ENCODE measurements at regions not wholly inside any gene's neighbourhood (a gene's known extent, or its start where the extent isn't known, plus 50 kb on each side); places are given as distances from the start of the nearest gene placed in this dataset.

DNA sequence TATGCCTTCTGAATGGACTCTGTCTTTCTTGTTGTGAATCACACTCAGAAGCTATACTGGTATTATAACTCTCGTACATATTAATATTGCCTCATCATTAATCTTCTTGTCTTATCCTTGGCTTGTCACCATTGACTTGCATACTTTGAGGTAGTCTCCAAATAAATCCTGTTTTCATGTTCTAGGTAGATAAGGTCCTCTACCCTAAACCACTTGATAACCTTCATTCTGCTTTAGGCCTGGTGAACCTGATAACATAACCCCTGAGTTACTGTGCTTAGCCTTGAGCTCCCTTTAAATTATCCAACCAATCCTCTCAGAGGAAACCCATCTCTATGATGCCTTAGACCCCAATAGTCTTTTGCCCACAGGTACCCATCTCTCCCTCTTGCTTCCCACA, 1162.3 kb downstream of the SLITRK1 start:
- no peaks in the 10 kb centered on the region for H3K27me3 ChIP-seq (ENCODE audit: control insufficient read depth, insufficient read depth, low read length)
- H3K9ac ChIP-seq, result no peak overlapping the region
- no peak overlapping the region for H2AFZ ChIP-seq
- no peak overlapping the region for H3K4me2 ChIP-seq (ENCODE audit: low read length)
- H3K27ac ChIP-seq, result no peak overlapping the region
- no peaks in the 10 kb centered on the region for H3K36me3 ChIP-seq (ENCODE audit: control insufficient read depth, insufficient read depth, low read length)
- TF ChIP-seq, protein P1, sequence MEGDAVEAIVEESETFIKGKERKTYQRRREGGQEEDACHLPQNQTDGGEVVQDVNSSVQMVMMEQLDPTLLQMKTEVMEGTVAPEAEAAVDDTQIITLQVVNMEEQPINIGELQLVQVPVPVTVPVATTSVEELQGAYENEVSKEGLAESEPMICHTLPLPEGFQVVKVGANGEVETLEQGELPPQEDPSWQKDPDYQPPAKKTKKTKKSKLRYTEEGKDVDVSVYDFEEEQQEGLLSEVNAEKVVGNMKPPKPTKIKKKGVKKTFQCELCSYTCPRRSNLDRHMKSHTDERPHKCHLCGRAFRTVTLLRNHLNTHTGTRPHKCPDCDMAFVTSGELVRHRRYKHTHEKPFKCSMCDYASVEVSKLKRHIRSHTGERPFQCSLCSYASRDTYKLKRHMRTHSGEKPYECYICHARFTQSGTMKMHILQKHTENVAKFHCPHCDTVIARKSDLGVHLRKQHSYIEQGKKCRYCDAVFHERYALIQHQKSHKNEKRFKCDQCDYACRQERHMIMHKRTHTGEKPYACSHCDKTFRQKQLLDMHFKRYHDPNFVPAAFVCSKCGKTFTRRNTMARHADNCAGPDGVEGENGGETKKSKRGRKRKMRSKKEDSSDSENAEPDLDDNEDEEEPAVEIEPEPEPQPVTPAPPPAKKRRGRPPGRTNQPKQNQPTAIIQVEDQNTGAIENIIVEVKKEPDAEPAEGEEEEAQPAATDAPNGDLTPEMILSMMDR (IDR thresholded peaks at IDR 0.05), result no peak
- H3K4me3 ChIP-seq (ENCODE audit: low read depth, low read length), result no peak overlapping the region
- H3K4me1 ChIP-seq, result no peaks in the 10 kb centered on the region
- no peaks in the 10 kb centered on the region for H3K79me2 ChIP-seq
- H3K9me3 ChIP-seq (ENCODE audit: control insufficient read depth, low read length), result no peaks in the 10 kb centered on the region

DNA sequence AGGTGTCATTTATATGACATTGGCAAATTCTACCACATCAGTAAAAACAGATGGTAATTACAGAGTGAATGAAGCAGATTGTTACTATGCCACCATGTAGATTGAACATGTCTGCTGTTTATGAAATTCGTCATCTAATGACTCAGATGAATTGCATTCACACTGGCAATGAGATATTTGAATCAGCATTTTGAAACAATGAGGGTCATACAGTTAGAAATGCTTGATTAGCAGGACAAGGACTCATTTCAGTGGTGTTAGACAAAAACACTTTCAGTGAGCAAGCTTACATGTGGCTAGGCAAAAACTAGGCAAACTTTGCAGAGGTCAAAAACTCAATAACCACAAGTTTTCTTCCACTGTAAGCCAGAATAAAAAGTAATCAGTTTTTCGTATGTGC, 1165.0 kb downstream of the SLITRK1 start:
- no peaks in the 10 kb centered on the region for H3K9me3 ChIP-seq (ENCODE audit: control insufficient read depth, low read length)
- H2AFZ ChIP-seq, result no peak overlapping the region
- H3K79me2 ChIP-seq, result no peaks in the 10 kb centered on the region
- no peaks in the 10 kb centered on the region for H3K27me3 ChIP-seq (ENCODE audit: control insufficient read depth, insufficient read depth, low read length)
- H3K4me1 ChIP-seq, result no peaks in the 10 kb centered on the region
- H3K9ac ChIP-seq, result no peak overlapping the region
- no peaks in the 10 kb centered on the region for H3K36me3 ChIP-seq (ENCODE audit: control insufficient read depth, insufficient read depth, low read length)
- no peak overlapping the region for H3K4me3 ChIP-seq (ENCODE audit: low read depth, low read length)
- TF ChIP-seq, protein P1 (IDR thresholded peaks at IDR 0.05), result no peak
- no peak overlapping the region for H3K4me2 ChIP-seq (ENCODE audit: low read length)
- no peak overlapping the region for H3K27ac ChIP-seq

DNA sequence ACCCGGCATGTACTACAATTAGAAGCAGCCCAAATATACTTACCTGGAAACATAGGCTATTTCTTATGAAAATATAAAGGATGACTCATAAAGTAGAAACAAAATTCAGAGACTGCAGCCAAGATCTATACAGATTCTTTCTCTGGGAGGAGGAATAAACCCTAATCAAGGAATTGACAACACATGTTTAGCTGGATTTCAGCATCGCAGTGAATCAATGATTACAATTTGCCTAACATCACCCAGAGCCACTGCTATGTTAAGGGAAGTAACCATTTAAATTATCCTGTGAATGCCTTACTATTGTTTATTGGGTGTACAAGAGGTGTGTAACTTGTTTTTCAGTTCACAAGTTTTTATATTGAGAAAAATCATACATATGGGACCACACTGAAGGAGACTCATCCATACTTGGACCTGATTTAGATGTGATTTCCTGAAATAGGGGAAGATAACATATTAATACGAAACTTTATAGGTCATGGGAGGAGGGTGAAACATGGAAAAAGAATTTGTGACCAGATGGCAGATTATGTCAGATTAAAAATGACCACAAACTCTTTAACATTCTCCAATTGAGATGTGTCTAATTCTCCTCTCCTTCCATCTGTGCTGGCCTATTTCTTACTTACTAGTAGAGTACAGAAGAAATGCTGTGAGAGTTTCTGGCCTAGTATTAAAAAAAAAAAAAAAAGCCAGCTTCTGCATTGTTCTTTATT, 1168.4 kb downstream of the SLITRK1 start:
- no peaks in the 10 kb centered on the region for H3K4me1 ChIP-seq

DNA sequence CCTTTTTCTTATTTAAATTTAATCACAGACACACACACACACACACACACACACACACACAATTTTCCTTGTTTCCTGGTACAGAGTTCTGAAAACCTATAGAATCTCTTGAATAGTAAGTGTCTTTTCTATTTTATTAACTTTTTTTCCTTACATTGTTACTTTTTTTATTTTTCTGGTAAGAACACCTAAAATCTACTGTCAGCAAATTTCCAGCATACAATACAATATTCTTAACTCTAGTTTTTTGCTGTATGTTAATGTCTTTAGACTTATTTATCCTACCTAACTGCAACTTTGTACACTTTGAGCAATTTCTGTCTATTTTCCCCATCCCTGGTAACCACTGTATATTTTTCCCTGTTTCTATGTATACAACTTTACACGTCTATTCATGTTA, 1179.8 kb downstream of the SLITRK1 start:
- H3K4me1 ChIP-seq, result no peaks in the 10 kb centered on the region
- no peaks in the 10 kb centered on the region for H3K27me3 ChIP-seq (ENCODE audit: control insufficient read depth, insufficient read depth, low read length)
- no peak overlapping the region for H3K9ac ChIP-seq
- TF ChIP-seq, protein P1 (IDR thresholded peaks at IDR 0.05), result no peak
- no peaks in the 10 kb centered on the region for H3K36me3 ChIP-seq (ENCODE audit: control insufficient read depth, insufficient read depth, low read length)
- H3K9me3 ChIP-seq (ENCODE audit: control insufficient read depth, low read length), result no peaks in the 10 kb centered on the region
- H3K79me2 ChIP-seq, result no peaks in the 10 kb centered on the region
- H3K4me2 ChIP-seq (ENCODE audit: low read length), result no peak overlapping the region
- no peak overlapping the region for H2AFZ ChIP-seq
- no peak overlapping the region for H3K27ac ChIP-seq
- no peak overlapping the region for H3K4me3 ChIP-seq (ENCODE audit: low read depth, low read length)

More for the DNA sequence above, 1168.4 kb downstream of the SLITRK1 start:
- Histone ChIP-seq H2AFZ (no peak overlapping the region), H3K9me3 (ENCODE audit: control insufficient read depth, low read length) (no peaks in the 10 kb centered on the region), H3K9ac (no peak overlapping the region), H3K79me2 (no peaks in the 10 kb centered on the region), H3K4me3 (ENCODE audit: low read depth, low read length) (no peak overlapping the region), H3K4me2 (ENCODE audit: low read length) (no peak overlapping the region), H3K27me3 (ENCODE audit: control insufficient read depth, insufficient read depth, low read length) (no peaks in the 10 kb centered on the region), H3K36me3 (ENCODE audit: control insufficient read depth, insufficient read depth, low read length) (no peaks in the 10 kb centered on the region), H3K27ac (no peak overlapping the region)
- TF ChIP-seq, protein P1 (IDR thresholded peaks at IDR 0.05), result no peak

DNA sequence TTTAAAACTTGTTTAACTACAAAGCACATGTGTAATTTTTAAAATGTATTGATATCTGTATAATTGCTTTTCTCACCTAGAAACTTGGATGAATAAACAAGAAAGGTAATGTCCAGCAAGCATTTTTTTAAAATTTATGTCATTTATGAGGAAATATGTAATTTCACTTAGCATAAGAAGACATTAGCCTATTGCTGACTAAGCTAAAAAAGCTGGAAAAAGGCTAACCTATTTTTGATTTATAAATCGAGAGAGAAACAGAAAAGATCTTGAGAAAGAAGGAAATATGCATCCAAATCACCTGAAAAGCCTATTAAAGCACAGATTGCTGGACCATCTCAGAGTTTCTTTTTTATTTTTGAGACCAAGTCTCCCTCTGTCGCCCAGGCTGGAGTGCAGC, 1181.3 kb downstream of the SLITRK1 start:
- Histone ChIP-seq H3K4me2 (ENCODE audit: low read length) (no peak overlapping the region), H3K79me2 (no peaks in the 10 kb centered on the region), H2AFZ (no peak overlapping the region), H3K4me1 (no peaks in the 10 kb centered on the region), H3K36me3 (ENCODE audit: control insufficient read depth, insufficient read depth, low read length) (no peaks in the 10 kb centered on the region), H3K9me3 (ENCODE audit: control insufficient read depth, low read length) (no peaks in the 10 kb centered on the region), H3K27ac (no peak overlapping the region), H3K27me3 (ENCODE audit: control insufficient read depth, insufficient read depth, low read length) (no peaks in the 10 kb centered on the region), H3K9ac (no peak overlapping the region), H3K4me3 (ENCODE audit: low read depth, low read length) (no peak overlapping the region)
- TF ChIP-seq, protein P1 (IDR thresholded peaks at IDR 0.05), result no peak
